ENCODE measurements at regions not wholly inside any gene's neighbourhood (a gene's known extent, or its start where the extent isn't known, plus 50 kb on each side); places are given as distances from the start of the nearest gene placed in this dataset.
"Not testable (repeated sequence)": the region's sequence is repeated elsewhere in the genome, so short reads cannot be mapped to it uniquely, and the experiment has no call there.

GRCh38 chr7:10723832-10724231 lies 249.8 kb upstream of the PHF14 start:
- no peak for DNase-seq

- DNase-seq = no peak
Observed at GRCh38 chr7:10724449-10724848, 249.2 kb upstream of the PHF14 start.

- no peak for DNase-seq
Observed at GRCh38 chr7:10727636-10728035, 246.0 kb upstream of the PHF14 start.

GRCh38 chr7:10731253-10731773 lies 242.4 kb upstream of the PHF14 start:
- no peak for DNase-seq

- DNase-seq = no peak
Observed at GRCh38 chr7:10733747-10734146, 239.9 kb upstream of the PHF14 start.

- no peak for DNase-seq
Observed at GRCh38 chr7:10734595-10734994, 239.1 kb upstream of the PHF14 start.

GRCh38 chr7:10739401-10739800 lies 234.3 kb upstream of the PHF14 start:
- no peak for DNase-seq

GRCh38 chr7:10740805-10741204 lies 232.9 kb upstream of the PHF14 start:
- no peak for DNase-seq

- DNase-seq = no peak
Observed at GRCh38 chr7:10756981-10757380, 216.7 kb upstream of the PHF14 start.

- DNase-seq = no peak
Observed at GRCh38 chr7:10759120-10759519, 214.6 kb upstream of the PHF14 start.

- no peak for DNase-seq
Observed at GRCh38 chr7:10767771-10768170, 205.9 kb upstream of the PHF14 start.

- no peak for DNase-seq
Observed at GRCh38 chr7:10770176-10770575, 203.5 kb upstream of the PHF14 start.

- DNase-seq = no peak
Observed at GRCh38 chr7:10773430-10773829, 200.2 kb upstream of the PHF14 start.

GRCh38 chr7:10779465-10780399 lies 193.9 kb upstream of the PHF14 start:
- DNase-seq = no peak

- no peak for DNase-seq
Observed at GRCh38 chr7:10780400-10780747, 193.3 kb upstream of the PHF14 start.

GRCh38 chr7:10786976-10787375 lies 186.7 kb upstream of the PHF14 start:
- DNase-seq = not testable (repeated sequence)

- no peak for DNase-seq
Observed at GRCh38 chr7:10789170-10789569, 184.5 kb upstream of the PHF14 start.

- no peak for DNase-seq
Observed at GRCh38 chr7:10790910-10791309, 182.8 kb upstream of the PHF14 start.

- no peak for DNase-seq
Observed at GRCh38 chr7:10793995-10794775, 179.5 kb upstream of the PHF14 start.

- no peak for DNase-seq
Observed at GRCh38 chr7:10797157-10797556, 176.5 kb upstream of the PHF14 start.

- DNase-seq = no peak
Observed at GRCh38 chr7:10798044-10798443, 175.6 kb upstream of the PHF14 start.

- no peak for DNase-seq
Observed at GRCh38 chr7:10799475-10799874, 174.2 kb upstream of the PHF14 start.

GRCh38 chr7:10802011-10802410 lies 171.7 kb upstream of the PHF14 start:
- no peak for DNase-seq

GRCh38 chr7:10802526-10802925 lies 171.1 kb upstream of the PHF14 start:
- DNase-seq = no peak
